Left lung (tissue), 4 donors: ENCODE measurements at regions not wholly inside any gene's neighbourhood (a gene's known extent, or its start where the extent isn't known, plus 50 kb on each side); places are given as distances from the start of the nearest gene placed in this dataset.

ENCODE experiments used
- ATAC-seq: fragments of 200-7000 bp; cut with Tn5 transposase; one replicate; pipeline ENCODE4 v1.9.1; 2020; ENCODE audit warnings: moderate library complexity
- DNase-seq, 4 donors: peaks; one replicate each; pipeline ENCODE4 v3.0.0-alpha.2; 2013 to 2020
- H3K27ac ChIP-seq, 2 donors: fragments of 200-600 bp; sonication (generic) in 1 of 2; one replicate each; pipeline versions ENCODE4 v1.5.0 to v1.8.0; 2020 to 2021
- H3K27me3 ChIP-seq, 2 donors: fragments of 200-600 bp; sonication (generic) in 1 of 2; one replicate each; pipeline versions ENCODE4 v1.5.0 to v1.8.0; 2020 to 2021
- H3K36me3 ChIP-seq, 2 donors: fragments of 200-600 bp; sonication (generic) in 1 of 2; one replicate each; pipeline versions ENCODE4 v1.5.0 to v1.8.0; 2020 to 2021
- H3K4me1 ChIP-seq, 2 donors: fragments of 200-600 bp; one replicate each; pipeline ENCODE4 v1.8.0; 2021
- H3K4me3 ChIP-seq, 2 donors: fragments of 200-600 bp; sonication (generic) in 1 of 2; one replicate each; pipeline versions ENCODE4 v1.5.0 to v1.8.0; 2020 to 2021; ENCODE audit warnings: mild to moderate bottlenecking in 1 of 2
- H3K9me3 ChIP-seq, 2 donors: fragments of 200-600 bp; sonication (generic) in 1 of 2; one replicate each; pipeline versions ENCODE4 v1.5.0 to v1.8.0; 2020 to 2021
- intact Hi-C, 2 donors: fragments of 100-400 bp; cut with DNase I; formaldehyde crosslinking; loops; one replicate each; pipeline versions ENCODE4 v1.11.2 to v1.14.2; 2022
- TF ChIP-seq, protein P1 (sequence below), 2 donors: fragments of 200-600 bp; sonication (generic) in 1 of 2; IDR thresholded peaks; one replicate each; pipeline versions ENCODE4 v1.5.0 to v1.8.0; 2021; ENCODE audit warnings: antibody characterized with exemption in 2 of 2
- donor health status: DM: no; HTN: yes; CAD: no.
- donor health status: DM: no; HTN: no; CAD: no.

DNA sequence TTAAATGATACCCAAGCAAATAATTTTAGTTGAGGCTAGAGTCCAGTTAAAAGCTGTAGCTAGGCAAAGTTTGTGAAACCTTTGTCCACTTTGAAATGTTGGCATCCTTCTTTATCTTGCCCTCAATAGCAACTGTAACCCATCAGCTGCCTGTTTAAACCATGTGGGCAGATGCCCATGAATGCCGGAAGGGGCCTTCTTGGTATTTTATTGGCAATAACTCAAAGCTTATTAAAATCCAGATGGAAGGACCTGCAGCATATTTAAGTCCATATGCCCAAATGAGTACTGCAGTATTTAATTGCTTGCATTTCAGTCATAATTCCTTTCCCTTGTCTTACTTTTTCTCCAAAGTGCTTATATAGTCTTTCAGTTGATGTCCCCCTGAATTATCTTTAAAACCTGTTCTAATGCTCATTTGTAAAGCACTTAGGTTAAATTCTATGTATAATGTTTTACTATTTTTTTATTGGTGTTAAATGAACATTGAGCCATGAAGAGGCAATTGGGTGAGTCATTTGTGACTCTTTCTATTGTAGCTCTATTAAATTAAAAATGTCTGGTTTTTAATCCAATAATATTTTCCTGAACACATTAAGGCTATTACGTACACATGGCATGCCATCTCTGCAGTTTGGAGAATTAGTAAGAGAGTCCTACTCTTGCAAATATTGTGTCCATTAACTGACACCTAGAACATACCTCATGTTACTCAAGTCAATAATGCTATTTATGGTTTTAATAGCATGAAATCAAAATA lies 225.3 kb downstream of the KCNJ2 start:
- Histone ChIP-seq H3K9me3 (no peaks in the 10 kb centered on the region), H3K36me3 (no peaks in the 10 kb centered on the region), H3K4me1 (no peaks in the 10 kb centered on the region), H3K4me3 (no peak overlapping the region), H3K27ac (no peak overlapping the region), H3K27me3 (no peaks in the 10 kb centered on the region)
- ATAC-seq, result no peak
- TF ChIP-seq, protein P1, sequence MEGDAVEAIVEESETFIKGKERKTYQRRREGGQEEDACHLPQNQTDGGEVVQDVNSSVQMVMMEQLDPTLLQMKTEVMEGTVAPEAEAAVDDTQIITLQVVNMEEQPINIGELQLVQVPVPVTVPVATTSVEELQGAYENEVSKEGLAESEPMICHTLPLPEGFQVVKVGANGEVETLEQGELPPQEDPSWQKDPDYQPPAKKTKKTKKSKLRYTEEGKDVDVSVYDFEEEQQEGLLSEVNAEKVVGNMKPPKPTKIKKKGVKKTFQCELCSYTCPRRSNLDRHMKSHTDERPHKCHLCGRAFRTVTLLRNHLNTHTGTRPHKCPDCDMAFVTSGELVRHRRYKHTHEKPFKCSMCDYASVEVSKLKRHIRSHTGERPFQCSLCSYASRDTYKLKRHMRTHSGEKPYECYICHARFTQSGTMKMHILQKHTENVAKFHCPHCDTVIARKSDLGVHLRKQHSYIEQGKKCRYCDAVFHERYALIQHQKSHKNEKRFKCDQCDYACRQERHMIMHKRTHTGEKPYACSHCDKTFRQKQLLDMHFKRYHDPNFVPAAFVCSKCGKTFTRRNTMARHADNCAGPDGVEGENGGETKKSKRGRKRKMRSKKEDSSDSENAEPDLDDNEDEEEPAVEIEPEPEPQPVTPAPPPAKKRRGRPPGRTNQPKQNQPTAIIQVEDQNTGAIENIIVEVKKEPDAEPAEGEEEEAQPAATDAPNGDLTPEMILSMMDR (IDR thresholded peaks at IDR 0.05), result no peak
- no peak for DNase-seq
- intact Hi-C loops, result no loop called here

GRCh38 chr17:70405492-70406220 lies 236.3 kb downstream of the KCNJ2 start:
- Histone ChIP-seq H3K4me1 (peaks cover 0 to 26% of the 10 kb centered on the region in 2 donors), H3K27ac (peak overlapping the region in 1 of 2 donors; percentile 77), H3K36me3 (no peaks in the 10 kb centered on the region), H3K4me3 (no peak overlapping the region), H3K9me3 (no peaks in the 10 kb centered on the region), H3K27me3 (no peaks in the 10 kb centered on the region)
- TF ChIP-seq, protein P1 (IDR thresholded peaks at IDR 0.05), result no peak
- ATAC-seq (peak; percentile 82), DNase-seq (no peak)
- intact Hi-C loops, result no loop called here

DNA sequence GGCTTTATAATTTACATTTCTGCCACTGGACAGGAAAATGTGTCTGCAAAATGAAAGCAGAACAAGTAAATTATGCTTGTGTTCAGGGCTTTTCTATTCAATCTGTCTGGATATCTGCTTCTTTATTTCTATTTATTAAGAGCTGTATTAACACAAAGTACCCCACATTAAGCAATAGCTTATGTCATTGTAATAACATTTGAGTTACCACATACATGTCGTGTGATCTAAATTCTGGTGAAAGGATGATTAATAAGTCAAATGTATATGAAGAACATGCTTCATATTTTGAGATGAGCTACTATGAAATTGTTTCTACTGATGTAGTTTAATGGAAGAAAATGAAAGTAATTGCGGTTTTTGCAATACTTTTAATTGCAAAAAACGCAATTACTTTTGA lies 238.2 kb downstream of the KCNJ2 start:
- Histone ChIP-seq H3K36me3 (no peaks in the 10 kb centered on the region), H3K27ac (no peak overlapping the region), H3K27me3 (no peaks in the 10 kb centered on the region), H3K4me1 (peaks cover 0 to 26% of the 10 kb centered on the region in 2 donors), H3K9me3 (no peaks in the 10 kb centered on the region), H3K4me3 (no peak overlapping the region)
- intact Hi-C loops, result no loop called here
- TF ChIP-seq, protein P1 (IDR thresholded peaks at IDR 0.05), result no peak
- DNase-seq, result no peak
- no peak for ATAC-seq

DNA sequence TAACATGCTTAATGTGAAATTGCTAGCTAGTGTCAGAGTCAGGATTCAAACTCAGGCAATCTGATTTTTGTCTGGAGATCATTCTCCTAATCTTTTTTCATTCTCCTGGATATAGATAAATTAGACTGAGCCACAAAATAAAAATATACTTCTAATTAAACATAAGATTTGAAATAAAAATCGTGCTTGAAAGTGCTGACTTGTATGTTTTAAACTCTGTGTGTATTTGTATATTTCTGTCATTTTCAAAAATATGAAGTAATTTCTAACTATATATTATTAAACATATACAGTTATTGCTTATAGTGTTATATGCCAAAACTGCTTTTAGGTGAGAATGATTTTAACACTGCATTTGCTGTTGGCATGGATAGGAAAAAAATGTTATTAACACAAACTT lies 239.4 kb downstream of the KCNJ2 start:
- H3K9me3 ChIP-seq, result no peaks in the 10 kb centered on the region
- peaks cover 0 to 26% of the 10 kb centered on the region in 2 donors for H3K4me1 ChIP-seq
- no peak overlapping the region for H3K27ac ChIP-seq
- H3K4me3 ChIP-seq, result no peak overlapping the region
- no peak for DNase-seq
- intact Hi-C loops, result no loop called here
- no peak for ATAC-seq
- no peaks in the 10 kb centered on the region for H3K27me3 ChIP-seq
- TF ChIP-seq, protein P1 (IDR thresholded peaks at IDR 0.05), result no peak
- H3K36me3 ChIP-seq, result no peaks in the 10 kb centered on the region

- intact Hi-C loops, result no loop called here
- H3K9me3 ChIP-seq, result no peaks in the 10 kb centered on the region
- H3K27me3 ChIP-seq, result no peaks in the 10 kb centered on the region
- no peaks in the 10 kb centered on the region for H3K36me3 ChIP-seq
- peak in 2 of 4 donors; percentile 10 to 19 for DNase-seq
- no peaks in the 10 kb centered on the region for H3K4me1 ChIP-seq
- H3K27ac ChIP-seq, result no peak overlapping the region
- ATAC-seq, result no peak
- TF ChIP-seq, protein P1 (IDR thresholded peaks at IDR 0.05), result no peak
- H3K4me3 ChIP-seq, result no peak overlapping the region
Measured at GRCh38 chr17:70414300-70414699, 245.0 kb downstream of the KCNJ2 start.
